ENCODE measurements at regions not wholly inside any gene's neighbourhood (a gene's known extent, or its start where the extent isn't known, plus 50 kb on each side); places are given as distances from the start of the nearest gene placed in this dataset.

DNA sequence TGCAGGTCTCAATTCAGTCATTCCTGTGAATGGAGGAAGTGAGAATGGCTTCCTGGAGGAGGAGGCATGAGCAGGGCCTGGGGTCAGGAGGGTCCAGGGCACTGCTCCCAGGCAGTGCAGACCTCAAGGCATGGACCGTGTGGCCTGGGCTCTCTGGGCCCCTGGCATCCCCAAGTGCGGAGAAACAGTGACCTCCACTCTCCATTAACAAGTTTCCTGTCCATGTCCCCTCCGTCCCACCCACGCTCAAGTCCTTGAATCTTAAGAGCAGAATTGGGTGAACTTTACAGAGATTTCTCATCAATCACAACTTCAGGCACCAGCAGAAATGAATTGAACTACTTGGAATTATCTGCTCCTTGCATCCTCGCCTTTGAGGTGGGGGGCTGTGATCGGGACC, 211.1 kb downstream of the NPHP4 start:
- TF ChIP-seq JUNB (IDR thresholded peaks at IDR 0.05; ENCODE audit: unreplicated experiment) (no peak), EZH2 (IDR thresholded peaks at IDR 0.05; ENCODE audit: low read depth, unreplicated experiment) (no peak), STAT1 (IDR thresholded peaks at IDR 0.05; ENCODE audit: unreplicated experiment) (no peak), POLR2AphosphoS5 (IDR thresholded peaks at IDR 0.05; ENCODE audit: low read depth) (no peak), NANOG (IDR thresholded peaks at IDR 0.05; ENCODE audit: borderline replicate concordance) (no peak)
- TF ChIP-seq, protein P1, sequence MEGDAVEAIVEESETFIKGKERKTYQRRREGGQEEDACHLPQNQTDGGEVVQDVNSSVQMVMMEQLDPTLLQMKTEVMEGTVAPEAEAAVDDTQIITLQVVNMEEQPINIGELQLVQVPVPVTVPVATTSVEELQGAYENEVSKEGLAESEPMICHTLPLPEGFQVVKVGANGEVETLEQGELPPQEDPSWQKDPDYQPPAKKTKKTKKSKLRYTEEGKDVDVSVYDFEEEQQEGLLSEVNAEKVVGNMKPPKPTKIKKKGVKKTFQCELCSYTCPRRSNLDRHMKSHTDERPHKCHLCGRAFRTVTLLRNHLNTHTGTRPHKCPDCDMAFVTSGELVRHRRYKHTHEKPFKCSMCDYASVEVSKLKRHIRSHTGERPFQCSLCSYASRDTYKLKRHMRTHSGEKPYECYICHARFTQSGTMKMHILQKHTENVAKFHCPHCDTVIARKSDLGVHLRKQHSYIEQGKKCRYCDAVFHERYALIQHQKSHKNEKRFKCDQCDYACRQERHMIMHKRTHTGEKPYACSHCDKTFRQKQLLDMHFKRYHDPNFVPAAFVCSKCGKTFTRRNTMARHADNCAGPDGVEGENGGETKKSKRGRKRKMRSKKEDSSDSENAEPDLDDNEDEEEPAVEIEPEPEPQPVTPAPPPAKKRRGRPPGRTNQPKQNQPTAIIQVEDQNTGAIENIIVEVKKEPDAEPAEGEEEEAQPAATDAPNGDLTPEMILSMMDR (conservative IDR thresholded peaks at IDR 0.05; ENCODE audit: low read depth in 2 of 2): no peak
- TF ChIP-seq, protein P2, sequence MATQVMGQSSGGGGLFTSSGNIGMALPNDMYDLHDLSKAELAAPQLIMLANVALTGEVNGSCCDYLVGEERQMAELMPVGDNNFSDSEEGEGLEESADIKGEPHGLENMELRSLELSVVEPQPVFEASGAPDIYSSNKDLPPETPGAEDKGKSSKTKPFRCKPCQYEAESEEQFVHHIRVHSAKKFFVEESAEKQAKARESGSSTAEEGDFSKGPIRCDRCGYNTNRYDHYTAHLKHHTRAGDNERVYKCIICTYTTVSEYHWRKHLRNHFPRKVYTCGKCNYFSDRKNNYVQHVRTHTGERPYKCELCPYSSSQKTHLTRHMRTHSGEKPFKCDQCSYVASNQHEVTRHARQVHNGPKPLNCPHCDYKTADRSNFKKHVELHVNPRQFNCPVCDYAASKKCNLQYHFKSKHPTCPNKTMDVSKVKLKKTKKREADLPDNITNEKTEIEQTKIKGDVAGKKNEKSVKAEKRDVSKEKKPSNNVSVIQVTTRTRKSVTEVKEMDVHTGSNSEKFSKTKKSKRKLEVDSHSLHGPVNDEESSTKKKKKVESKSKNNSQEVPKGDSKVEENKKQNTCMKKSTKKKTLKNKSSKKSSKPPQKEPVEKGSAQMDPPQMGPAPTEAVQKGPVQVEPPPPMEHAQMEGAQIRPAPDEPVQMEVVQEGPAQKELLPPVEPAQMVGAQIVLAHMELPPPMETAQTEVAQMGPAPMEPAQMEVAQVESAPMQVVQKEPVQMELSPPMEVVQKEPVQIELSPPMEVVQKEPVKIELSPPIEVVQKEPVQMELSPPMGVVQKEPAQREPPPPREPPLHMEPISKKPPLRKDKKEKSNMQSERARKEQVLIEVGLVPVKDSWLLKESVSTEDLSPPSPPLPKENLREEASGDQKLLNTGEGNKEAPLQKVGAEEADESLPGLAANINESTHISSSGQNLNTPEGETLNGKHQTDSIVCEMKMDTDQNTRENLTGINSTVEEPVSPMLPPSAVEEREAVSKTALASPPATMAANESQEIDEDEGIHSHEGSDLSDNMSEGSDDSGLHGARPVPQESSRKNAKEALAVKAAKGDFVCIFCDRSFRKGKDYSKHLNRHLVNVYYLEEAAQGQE (IDR thresholded peaks at IDR 0.05; ENCODE audit: unreplicated experiment): no peak
